NT2/D1 (cell line): ENCODE measurements at regions not wholly inside any gene's neighbourhood (a gene's known extent, or its start where the extent isn't known, plus 50 kb on each side); places are given as distances from the start of the nearest gene placed in this dataset.

Experiments
- SUZ12 ChIP-seq: IDR thresholded peaks from 2 replicates; pipeline ENCODE4 v1.6.1; 2011; ENCODE audit not compliant: insufficient read length, insufficient read depth; ENCODE audit errors: extremely low read depth
- YY1 ChIP-seq: IDR thresholded peaks from 2 replicates; pipeline ENCODE4 v1.6.1; 2011; ENCODE audit not compliant: insufficient read length, insufficient read depth
- ZNF274 ChIP-seq: IDR thresholded peaks from 2 replicates; pipeline ENCODE4 v1.6.1; 2011; ENCODE audit warnings: mild to moderate bottlenecking, low read depth, low read length

GRCh38 chr7:137081321-137082093 is 213.1 kb downstream of the CHRM2 start:
- TF ChIP-seq ZNF274 (no peak), YY1 (no peak), SUZ12 (no peak)
